ENCODE measurements at regions not wholly inside any gene's neighbourhood (a gene's known extent, or its start where the extent isn't known, plus 50 kb on each side); places are given as distances from the start of the nearest gene placed in this dataset.
A peak's percentile ranks its signal among the peaks of the same experiment; 100 is the strongest.

DNA sequence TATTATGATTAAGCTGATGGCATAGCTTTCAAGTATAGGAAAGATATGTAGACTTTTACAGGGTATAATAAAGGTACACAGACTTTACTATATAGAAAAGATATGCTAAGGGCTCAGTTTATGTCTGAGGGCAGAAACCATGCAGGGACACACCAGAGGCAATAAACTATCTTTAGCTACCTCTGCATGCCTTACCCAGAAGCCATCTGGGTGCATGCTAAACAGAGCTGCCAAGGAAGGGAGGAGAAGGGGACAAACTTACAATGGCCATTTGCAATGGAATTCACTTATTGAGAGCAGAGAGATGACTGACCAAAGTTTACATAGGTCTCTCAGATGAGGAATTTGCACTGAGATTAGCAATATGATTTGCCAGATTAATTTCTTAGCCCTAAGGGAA lies 143.1 kb upstream of the NR4A3 start:
- no peak for TF ChIP-seq ZNF274 (IDR thresholded peaks at IDR 0.05; ENCODE audit: low read depth, low read length)
- no peak overlapping the region for H3K4me3 ChIP-seq (ENCODE audit: low read length)

DNA sequence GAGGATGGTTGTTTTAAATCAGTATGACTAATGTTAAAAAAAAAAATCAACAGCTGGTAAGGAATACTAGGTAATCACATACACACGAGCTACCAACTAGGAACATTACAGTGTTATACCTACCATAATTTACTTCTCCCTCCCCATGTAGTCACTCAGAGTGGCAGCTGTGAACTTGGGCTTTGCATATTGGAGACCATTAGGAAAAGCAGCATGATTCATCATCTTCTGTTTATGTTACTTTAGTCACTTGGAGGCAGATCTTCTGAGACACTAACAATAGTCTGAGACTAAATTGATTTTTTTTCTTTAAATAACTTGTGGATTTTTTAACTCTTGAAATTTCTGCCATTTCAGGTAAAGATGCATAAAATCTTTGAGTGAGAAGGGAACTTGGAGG lies 141.5 kb upstream of the NR4A3 start:
- H3K4me3 ChIP-seq (ENCODE audit: low read length), result no peak overlapping the region
- TF ChIP-seq ZNF274 (IDR thresholded peaks at IDR 0.05; ENCODE audit: low read depth, low read length), result no peak

DNA sequence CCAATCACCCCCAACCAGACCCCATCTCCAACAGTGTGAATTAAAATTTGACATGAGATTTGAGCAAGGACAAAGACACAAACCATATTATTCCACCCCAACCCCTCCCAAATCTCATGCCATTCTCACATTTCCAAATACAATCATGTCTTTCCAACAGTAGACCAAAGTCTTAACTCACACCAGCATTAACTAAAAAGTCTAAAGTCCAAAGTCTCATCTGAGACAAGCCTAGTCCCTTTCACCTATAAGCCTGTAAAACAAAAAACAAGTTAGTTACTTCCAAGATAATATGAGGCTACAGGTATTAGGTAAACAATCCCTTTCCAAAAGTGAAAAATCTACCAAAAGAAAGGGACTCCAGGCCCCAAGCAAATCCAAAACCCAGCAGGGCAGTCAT lies 140.6 kb upstream of the NR4A3 start:
- no peak for TF ChIP-seq ZNF274 (IDR thresholded peaks at IDR 0.05; ENCODE audit: low read depth, low read length)
- no peak overlapping the region for H3K4me3 ChIP-seq (ENCODE audit: low read length)

DNA sequence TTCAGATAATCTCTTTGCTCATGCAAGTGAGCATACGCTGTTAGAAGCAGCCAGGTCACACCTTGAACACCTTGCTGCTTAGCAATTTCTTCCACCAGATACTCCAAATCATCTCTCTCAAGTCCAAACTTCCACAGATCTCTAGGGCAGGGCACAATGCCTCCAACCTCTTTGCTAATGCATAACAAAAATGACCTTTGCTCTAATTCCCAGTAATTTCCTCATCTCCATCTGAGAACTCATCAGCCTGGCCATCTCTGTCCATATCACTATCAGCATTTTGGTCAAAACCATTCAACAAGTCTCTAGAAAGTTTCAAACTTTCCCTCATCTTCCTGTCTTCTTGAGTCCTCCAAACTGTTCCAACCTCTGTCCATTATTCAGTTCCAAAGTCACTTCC lies 139.3 kb upstream of the NR4A3 start:
- no peak overlapping the region for H3K4me3 ChIP-seq (ENCODE audit: low read length)
- no peak for TF ChIP-seq ZNF274 (IDR thresholded peaks at IDR 0.05; ENCODE audit: low read depth, low read length)

DNA sequence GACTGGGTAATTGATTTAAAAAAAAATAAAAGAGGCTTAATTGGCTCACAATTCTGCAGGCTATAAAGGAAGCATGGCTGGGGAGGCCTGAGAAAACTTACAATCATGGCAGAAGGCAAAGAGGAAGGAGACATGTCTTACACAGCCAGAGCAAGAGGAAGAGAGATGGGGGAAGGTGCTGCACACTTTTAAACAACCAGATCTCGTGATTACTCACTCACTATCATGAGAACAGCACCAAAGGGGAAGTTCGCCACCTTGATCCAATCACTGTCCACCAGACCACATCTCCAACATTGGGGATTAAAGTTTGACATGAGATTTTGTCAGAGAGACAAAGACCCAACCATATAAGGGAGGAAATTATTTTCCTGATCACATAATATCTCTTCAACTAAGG lies 138.8 kb upstream of the NR4A3 start:
- TF ChIP-seq ZNF274 (IDR thresholded peaks at IDR 0.05; ENCODE audit: low read depth, low read length), result no peak
- H3K4me3 ChIP-seq (ENCODE audit: low read length), result no peak overlapping the region

DNA sequence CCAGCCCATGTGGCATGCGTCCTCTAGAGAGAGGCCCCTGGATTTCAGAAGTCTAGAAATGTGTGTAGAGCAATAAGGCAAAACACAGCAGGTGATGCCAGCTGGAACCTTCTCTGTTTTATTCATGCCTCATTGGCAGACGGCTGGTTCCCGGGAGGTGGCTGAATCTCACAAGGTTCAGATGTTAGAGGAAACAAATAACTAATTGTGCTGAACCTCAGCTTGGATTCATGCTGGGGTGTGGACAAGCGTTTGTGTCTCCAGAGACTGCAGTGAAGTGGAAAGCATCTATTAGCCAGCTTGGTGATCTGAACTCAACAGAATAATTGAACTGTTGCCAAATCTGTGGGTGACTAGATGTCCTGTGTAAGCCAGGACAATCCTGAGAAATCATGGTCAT lies 131.1 kb upstream of the NR4A3 start:
- no peak overlapping the region for H3K4me3 ChIP-seq (ENCODE audit: low read length)

DNA sequence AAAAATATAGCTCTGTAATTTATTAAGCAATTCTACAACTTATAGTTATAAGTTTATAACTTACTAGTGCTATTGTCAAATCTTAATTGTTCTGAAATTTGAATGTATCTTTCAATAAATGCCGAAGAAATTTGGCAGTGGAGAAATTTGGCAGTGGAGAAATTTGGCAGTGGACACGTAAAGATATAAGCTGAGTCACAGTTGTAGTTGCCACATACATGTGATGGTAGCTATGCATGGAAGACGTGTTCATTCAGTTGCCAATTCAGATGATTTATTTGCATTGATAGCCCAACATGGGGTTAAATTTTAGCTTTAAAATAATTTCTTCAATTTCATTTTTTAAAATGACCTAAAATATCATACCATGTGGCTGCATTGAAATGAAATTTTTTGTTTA lies 127.8 kb upstream of the NR4A3 start:
- TF ChIP-seq ZNF274 (IDR thresholded peaks at IDR 0.05; ENCODE audit: low read depth, low read length), result no peak
- H3K4me3 ChIP-seq (ENCODE audit: low read length), result no peak overlapping the region

More for the DNA sequence above, 131.1 kb upstream of the NR4A3 start:
- TF ChIP-seq ZNF274 (IDR thresholded peaks at IDR 0.05; ENCODE audit: low read depth, low read length), result no peak

DNA sequence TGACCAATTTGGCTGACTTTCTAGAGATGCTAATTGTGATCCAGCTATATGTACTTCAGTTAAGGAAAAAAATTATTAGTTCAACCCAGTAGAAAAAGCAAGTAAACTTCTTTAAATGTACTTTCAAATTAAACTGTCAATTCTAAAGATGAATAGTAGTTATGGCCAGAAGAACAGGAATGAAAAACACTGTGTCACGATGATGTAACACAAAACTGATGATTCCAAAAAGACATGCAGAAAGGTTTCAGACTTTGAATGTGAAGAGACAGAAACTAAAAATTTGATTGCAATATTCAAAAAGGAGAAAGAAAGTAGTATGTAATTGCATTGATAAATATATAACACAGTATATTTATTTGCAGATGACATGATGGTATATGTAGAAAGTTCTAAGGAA lies 127.3 kb upstream of the NR4A3 start:
- H3K4me3 ChIP-seq (ENCODE audit: low read length), result no peak overlapping the region
- TF ChIP-seq ZNF274 (IDR thresholded peaks at IDR 0.05; ENCODE audit: low read depth, low read length), result no peak

DNA sequence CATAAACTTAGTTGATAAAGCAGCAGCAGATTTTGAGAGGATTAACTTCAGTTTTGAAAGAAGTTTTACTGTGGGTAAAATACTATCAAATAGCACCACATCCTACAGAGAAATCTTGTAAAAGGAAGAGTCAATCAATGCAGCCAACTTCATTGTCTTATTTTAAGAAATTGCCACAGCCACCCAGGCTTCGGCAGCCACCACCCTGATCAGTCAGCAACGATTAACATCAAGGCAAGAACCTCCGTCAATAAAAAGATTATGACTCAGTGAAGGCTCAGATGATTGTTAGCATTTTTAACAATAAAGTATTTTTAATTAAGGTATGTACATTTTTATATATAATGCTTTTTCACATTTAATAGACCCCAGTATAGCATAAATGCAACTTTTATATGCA lies 122.3 kb upstream of the NR4A3 start:
- TF ChIP-seq ZNF274 (IDR thresholded peaks at IDR 0.05; ENCODE audit: low read depth, low read length), result no peak
- H3K4me3 ChIP-seq (ENCODE audit: low read length), result no peak overlapping the region

DNA sequence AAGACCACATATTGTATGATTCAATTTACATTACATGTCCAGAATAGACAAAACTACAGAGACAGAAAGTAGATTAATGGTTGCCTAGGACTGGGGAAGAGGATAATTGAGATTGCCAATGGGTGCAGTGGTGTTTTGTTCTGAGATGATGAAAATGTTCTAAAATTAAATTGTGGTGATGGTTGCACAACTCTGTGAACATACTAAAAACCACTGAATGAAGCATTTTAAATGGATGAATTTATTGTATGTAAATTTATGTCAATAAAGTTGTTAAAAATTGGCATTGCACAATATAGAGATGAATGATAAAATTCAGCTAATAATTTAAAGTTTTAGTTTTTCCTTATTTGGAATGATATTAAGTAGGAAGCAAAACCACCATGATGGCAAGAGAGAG lies 109.5 kb upstream of the NR4A3 start:
- TF ChIP-seq ZNF274 (IDR thresholded peaks at IDR 0.05; ENCODE audit: low read depth, low read length), result no peak
- no peak overlapping the region for H3K4me3 ChIP-seq (ENCODE audit: low read length)

DNA sequence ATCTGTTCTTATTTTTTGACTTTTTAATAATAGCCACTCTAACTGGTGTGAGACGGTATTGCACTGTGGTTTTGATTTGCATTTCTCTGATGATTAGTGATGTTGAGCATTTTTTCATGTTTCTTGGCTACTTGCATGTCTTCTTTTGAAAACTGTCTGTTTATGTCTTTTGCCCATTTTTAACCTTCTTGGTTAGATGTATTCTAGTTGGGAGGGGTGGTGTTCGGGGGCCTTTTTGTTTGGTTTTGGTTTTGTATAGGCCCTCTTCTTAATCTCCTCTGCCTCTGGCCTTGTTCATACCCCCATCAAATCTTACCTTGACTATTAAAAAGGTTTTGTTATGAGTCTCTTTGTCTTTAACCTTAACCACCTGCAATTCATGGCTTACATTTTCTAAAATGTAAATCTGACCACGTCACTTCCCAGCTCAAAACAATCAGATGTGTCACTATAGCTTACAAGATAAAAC lies 107.8 kb upstream of the NR4A3 start:
- H3K4me3 ChIP-seq (ENCODE audit: low read length), result no peak overlapping the region
- TF ChIP-seq ZNF274 (IDR thresholded peaks at IDR 0.05; ENCODE audit: low read depth, low read length), result no peak

DNA sequence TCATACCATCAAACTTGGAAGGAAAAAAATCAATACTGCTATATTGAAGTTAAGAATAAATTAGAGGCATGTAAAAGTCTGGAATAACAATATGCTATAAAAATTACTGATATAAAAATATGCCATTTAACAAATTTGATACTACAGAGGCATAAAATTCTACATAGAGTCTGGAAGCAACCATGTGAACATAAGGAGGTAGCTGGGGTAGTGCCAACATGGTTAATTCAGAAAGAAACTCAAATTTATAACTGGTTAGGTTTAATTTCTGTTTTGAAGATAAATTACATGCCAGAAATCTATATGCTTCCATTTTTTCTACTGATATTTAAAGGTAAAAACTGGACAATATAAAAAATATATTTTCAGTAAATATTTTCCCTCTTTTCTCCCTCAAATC lies 103.1 kb upstream of the NR4A3 start:
- H3K4me3 ChIP-seq (ENCODE audit: low read length), result no peak overlapping the region
- no peak for TF ChIP-seq ZNF274 (IDR thresholded peaks at IDR 0.05; ENCODE audit: low read depth, low read length)

DNA sequence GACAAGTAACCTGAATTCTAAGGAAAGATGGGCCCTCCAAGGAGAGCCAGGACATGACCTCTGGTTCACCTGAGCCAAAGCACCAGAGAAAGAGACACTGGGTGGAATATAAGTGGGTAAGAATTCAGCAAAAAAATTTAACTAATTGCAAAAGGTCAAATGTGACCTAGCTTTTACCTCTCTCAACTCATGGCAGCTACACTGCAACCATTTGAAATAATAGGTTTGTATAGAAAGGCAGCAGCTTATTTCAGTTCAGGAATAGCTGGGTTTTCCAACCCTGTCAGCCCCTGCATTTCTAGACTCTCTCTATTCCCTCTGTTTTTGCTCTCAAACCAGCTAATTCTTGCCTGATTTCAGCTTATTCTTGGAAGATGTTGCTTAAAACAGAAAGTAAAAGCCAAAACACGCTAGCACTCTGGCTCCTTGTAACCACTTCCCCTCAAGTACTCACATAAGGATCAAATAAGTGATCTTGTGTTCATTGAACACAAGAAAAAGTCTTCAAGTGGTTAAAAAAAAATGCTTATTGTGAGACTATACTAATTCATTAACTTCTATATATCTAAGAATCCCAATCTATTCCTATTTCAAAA lies 101.1 kb upstream of the NR4A3 start:
- TF ChIP-seq ZNF274 (IDR thresholded peaks at IDR 0.05; ENCODE audit: low read depth, low read length), result no peak
- H3K4me3 ChIP-seq (ENCODE audit: low read length), result peak overlapping the region; percentile 74

DNA sequence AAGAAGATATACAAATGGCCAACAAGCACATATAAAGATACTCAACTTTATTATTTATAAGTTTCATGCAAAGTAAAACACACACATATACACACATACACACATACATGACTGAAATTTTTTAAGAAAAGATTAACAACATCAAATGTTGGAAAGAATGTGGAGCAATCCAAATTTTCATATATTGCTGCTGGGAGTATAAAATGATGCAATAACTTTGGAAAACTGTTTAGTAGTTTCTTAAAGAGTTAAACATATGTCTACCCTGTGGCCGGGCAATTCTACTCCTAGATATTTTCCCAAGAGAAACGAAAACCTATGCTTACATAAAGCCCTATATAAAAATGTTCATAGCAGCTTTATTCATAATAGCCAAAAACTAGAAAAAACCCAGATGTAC lies 99.8 kb upstream of the NR4A3 start:
- TF ChIP-seq ZNF274 (IDR thresholded peaks at IDR 0.05; ENCODE audit: low read depth, low read length), result no peak
- no peak overlapping the region for H3K4me3 ChIP-seq (ENCODE audit: low read length)

DNA sequence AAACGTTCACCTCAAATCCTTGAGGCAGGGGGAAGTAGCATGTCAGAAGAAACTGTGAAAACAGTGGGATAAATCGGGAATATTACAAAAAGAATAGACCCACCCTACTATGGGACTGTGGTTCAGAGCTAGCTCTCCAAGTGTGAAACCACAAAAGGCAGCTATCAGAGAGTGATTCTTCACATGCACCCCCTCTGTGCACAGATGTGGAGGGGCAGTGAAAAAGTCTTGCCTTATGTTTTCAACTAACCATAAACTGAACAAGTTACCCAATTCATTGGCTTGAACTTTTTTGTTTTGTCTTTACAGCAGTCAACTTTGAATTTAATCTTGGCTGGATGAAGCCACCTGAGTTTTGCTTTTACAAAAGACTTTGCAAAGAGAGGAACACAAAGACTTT lies 98.8 kb upstream of the NR4A3 start:
- no peak overlapping the region for H3K4me3 ChIP-seq (ENCODE audit: low read length)
- no peak for TF ChIP-seq ZNF274 (IDR thresholded peaks at IDR 0.05; ENCODE audit: low read depth, low read length)

DNA sequence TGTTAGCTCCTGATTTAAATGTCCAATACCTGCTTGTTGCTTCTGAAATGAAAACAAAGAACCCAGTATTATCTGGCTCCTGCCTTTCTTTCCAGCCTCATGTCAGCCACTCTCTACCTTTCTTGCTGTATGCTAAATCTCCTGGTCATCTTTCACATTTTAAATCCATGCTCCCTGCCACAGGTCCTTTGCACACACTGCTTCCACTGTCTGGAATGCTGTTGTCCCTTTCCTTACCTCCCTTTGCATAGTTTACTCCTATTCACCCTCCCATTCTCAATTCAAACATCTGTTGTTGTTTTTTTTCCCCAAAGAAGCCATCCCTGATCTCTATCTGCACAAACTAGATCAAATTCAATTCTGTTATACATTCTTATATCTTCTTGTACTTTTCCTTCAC lies 97.0 kb upstream of the NR4A3 start:
- TF ChIP-seq ZNF274 (IDR thresholded peaks at IDR 0.05; ENCODE audit: low read depth, low read length), result no peak
- H3K4me3 ChIP-seq (ENCODE audit: low read length), result no peak overlapping the region

Data from GM08714 (cell line).